Activated gamma-delta T cell (primary cell): ENCODE measurements at regions not wholly inside any gene's neighbourhood (a gene's known extent, or its start where the extent isn't known, plus 50 kb on each side); places are given as distances from the start of the nearest gene placed in this dataset.
"Not testable (repeated sequence)": the region's sequence is repeated elsewhere in the genome, so short reads cannot be mapped to it uniquely, and the experiment has no call there.

Experiments used
- DNase-seq: peaks from one replicate; lab custom pipeline; 2025; lab: John Stamatoyannopoulos, UW

GRCh38 chr5:71771191-71771590 is 52.1 kb downstream of the CARTPT start:
- no peak for DNase-seq

- no peak for DNase-seq
Measured at GRCh38 chr5:71778678-71779276, 59.7 kb downstream of the CARTPT start.

GRCh38 chr5:71780597-71780996 is 61.5 kb downstream of the CARTPT start:
- DNase-seq, result no peak

GRCh38 chr5:71782393-71782770 is 63.3 kb downstream of the CARTPT start:
- DNase-seq, result no peak

GRCh38 chr5:71782771-71783770 is 64.0 kb downstream of the CARTPT start:
- no peak for DNase-seq

GRCh38 chr5:71783891-71784290 is 64.8 kb downstream of the CARTPT start:
- DNase-seq, result no peak

GRCh38 chr5:71786337-71787055 is 67.4 kb downstream of the CARTPT start:
- DNase-seq, result no peak

GRCh38 chr5:71788794-71789193 is 69.7 kb downstream of the CARTPT start:
- DNase-seq, result no peak

- DNase-seq, result no peak
Measured at GRCh38 chr5:71789746-71790145, 70.7 kb downstream of the CARTPT start.

GRCh38 chr5:71790433-71790832 is 71.4 kb downstream of the CARTPT start:
- DNase-seq, result no peak

- DNase-seq, result not testable (repeated sequence)
Measured at GRCh38 chr5:71792041-71792440, 73.0 kb downstream of the CARTPT start.

GRCh38 chr5:71794061-71794695 is 75.1 kb downstream of the CARTPT start:
- peak; percentile 11 for DNase-seq

GRCh38 chr5:71802673-71803072 is 83.6 kb downstream of the CARTPT start:
- no peak for DNase-seq

GRCh38 chr5:71806711-71807110 is 87.6 kb downstream of the CARTPT start:
- no peak for DNase-seq

GRCh38 chr5:71807909-71808308 is 88.8 kb downstream of the CARTPT start:
- no peak for DNase-seq

- no peak for DNase-seq
Measured at GRCh38 chr5:71809446-71809845, 90.4 kb downstream of the CARTPT start.

GRCh38 chr5:71810023-71810422 is 90.9 kb downstream of the CARTPT start:
- no peak for DNase-seq

GRCh38 chr5:71810471-71811195 is 91.6 kb downstream of the CARTPT start:
- DNase-seq, result no peak

- DNase-seq, result no peak
Measured at GRCh38 chr5:71811779-71812178, 92.7 kb downstream of the CARTPT start.

GRCh38 chr5:71816307-71816706 is 97.2 kb downstream of the CARTPT start:
- DNase-seq, result no peak

- no peak for DNase-seq
Measured at GRCh38 chr5:71817891-71818290, 98.8 kb downstream of the CARTPT start.
